Sigmoid colon (tissue), 4 donors: ENCODE measurements at regions not wholly inside any gene's neighbourhood (a gene's known extent, or its start where the extent isn't known, plus 50 kb on each side); places are given as distances from the start of the nearest gene placed in this dataset.

Experiments used
- CTCF ChIP-seq, 4 experiments: fragments of 450-650 bp in 3 of 4; fragments of 200-600 bp in 1 of 4; IDR thresholded peaks; one replicate each; pipeline ENCODE4 v1.5.1; 2016 to 2019; ENCODE audit warnings: antibody characterized with exemption in 4 of 4, mild to moderate bottlenecking in 3 of 4, moderate library complexity in 2 of 4
- EP300 ChIP-seq, 4 donors: sonication (generic); formaldehyde crosslinking; IDR thresholded peaks; one replicate each; pipeline ENCODE4 v1.6.1; 2017; ENCODE audit warnings: antibody characterized with exemption in 4 of 4
- POLR2A ChIP-seq, 2 donors: fragments of 450-650 bp; IDR thresholded peaks; one replicate each; pipeline ENCODE4 v1.6.1; 2016; ENCODE audit warnings: antibody characterized with exemption in 2 of 2, mild to moderate bottlenecking in 2 of 2, moderate library complexity in 2 of 2
- POLR2AphosphoS5 ChIP-seq, 4 donors: sonication (generic); formaldehyde crosslinking; IDR thresholded peaks; one replicate each; pipeline ENCODE4 v1.6.1; 2017; ENCODE audit warnings: antibody characterized with exemption in 4 of 4

GRCh38 chr1:232293361-232293760, 336.6 kb downstream of the SIPA1L2 start:
- TF ChIP-seq CTCF (IDR thresholded peaks at IDR 0.05): no peak
- no peak for TF ChIP-seq POLR2A (IDR thresholded peaks at IDR 0.05)
- no peak for TF ChIP-seq POLR2AphosphoS5 (IDR thresholded peaks at IDR 0.05)
- TF ChIP-seq EP300 (IDR thresholded peaks at IDR 0.05): no peak
